Left ventricle myocardium inferior (tissue), 1 donor: ENCODE measurements at regions not wholly inside any gene's neighbourhood (a gene's known extent, or its start where the extent isn't known, plus 50 kb on each side); places are given as distances from the start of the nearest gene placed in this dataset.

Experiments used
- DNase-seq: peaks from one replicate; pipeline ENCODE4 v3.0.0-alpha.2; 2020
- H3K27ac ChIP-seq: fragments of 200-600 bp; replicated peaks from 2 replicates; pipeline ENCODE4 v1.8.0; 2021
- H3K27me3 ChIP-seq: fragments of 200-600 bp; 2 replicates; pipeline ENCODE4 v1.8.0; 2021; ENCODE audit warnings: low read depth
- H3K36me3 ChIP-seq: fragments of 200-600 bp; 2 replicates; pipeline ENCODE4 v1.8.0; 2021
- H3K4me1 ChIP-seq: fragments of 200-600 bp; 2 replicates; pipeline ENCODE4 v1.8.0; 2021
- H3K4me3 ChIP-seq: fragments of 200-600 bp; 2 replicates; pipeline ENCODE4 v1.8.0; 2021; ENCODE audit warnings: mild to moderate bottlenecking, moderate library complexity
- H3K9me3 ChIP-seq: fragments of 200-600 bp; replicated peaks from 2 replicates; pipeline ENCODE4 v1.8.0; 2021
- CTCF ChIP-seq: fragments of 200-600 bp; IDR thresholded peaks from 2 replicates; pipeline ENCODE4 v1.8.0; 2021; ENCODE audit warnings: antibody characterized with exemption, mild to moderate bottlenecking, borderline replicate concordance
- intact Hi-C: fragments of 100-400 bp; cut with micrococcal nuclease; formaldehyde crosslinking; loops from one replicate; pipeline ENCODE4 v1.11.0; 2022
- donor health status: DM: no; HTN: yes; CAD: no; lungs with severe emphysema.

DNA sequence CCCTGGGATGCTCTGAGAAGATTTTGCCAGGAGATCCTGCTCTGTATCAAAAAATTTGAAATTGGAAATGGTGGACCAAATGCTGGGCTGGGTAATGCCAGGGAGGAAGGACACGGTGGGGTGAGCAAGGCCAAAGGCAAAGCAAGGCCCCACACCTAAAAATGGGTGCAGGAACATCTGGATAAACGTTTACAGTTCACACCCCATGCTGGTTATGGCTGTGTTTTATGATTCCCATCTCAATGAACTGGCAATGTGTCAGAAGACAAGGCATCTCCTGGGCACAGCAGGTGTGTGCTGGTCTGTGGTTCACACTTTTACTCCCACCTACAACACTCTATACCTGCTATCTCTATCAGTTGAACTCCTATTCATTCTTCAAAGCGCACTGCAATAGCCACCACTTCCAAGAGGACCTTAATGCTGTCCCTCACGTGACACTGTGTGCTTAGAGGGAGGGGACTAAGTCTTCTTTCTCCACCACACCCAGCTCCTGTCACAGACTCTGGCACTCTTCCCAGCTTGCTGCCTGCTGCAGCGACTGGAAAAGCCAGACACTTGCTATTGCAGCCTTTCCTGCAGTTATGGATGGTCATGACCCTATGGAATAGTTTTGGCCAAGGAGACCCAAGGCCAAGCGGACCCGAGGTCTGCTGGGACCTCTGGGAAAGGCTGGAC lies 277.5 kb downstream of the CTTN start:
- H3K4me1 ChIP-seq = no peaks in the 10 kb centered on the region
- H3K9me3 ChIP-seq = no peaks in the 10 kb centered on the region
- TF ChIP-seq CTCF = no peak
- H3K4me3 ChIP-seq = no peak overlapping the region
- peaks cover 46% of the 10 kb centered on the region for H3K27me3 ChIP-seq
- H3K36me3 ChIP-seq = no peaks in the 10 kb centered on the region
- intact Hi-C loops = no loop called here
- H3K27ac ChIP-seq = no peak overlapping the region
- DNase-seq = no peak

DNA sequence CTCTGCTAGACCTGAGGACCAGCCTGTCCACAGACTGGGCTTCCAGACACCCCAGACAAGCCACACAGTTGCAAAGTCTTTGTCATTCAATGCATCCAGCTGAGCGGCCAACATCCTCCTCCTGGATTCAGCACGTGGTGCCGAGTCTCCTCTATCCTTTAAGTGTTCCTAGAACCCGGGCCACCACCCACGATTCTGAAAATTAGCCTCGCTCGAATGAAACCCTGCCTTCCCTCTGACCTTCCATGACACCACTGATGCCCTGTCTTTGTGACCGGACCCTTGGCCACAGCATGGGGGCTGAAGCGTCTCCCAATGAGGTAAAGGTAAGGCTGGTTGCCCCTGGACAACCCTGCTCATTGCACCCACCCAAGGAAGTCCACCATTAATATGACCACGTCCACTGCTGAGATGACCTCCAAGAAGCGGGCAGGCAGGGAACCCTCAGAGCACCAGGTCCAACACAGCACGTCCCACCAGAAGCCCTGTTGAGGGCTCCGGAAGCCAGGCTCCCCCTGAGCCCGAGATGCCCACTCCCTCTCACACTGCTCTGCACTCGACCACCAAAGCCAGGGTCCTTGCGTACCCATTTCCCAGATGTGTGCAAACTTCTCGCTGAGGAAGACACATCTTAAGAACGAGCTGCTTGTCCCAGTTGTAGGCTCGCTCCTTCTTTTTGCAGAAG lies 279.0 kb downstream of the CTTN start:
- no peak for TF ChIP-seq CTCF
- Histone ChIP-seq H3K9me3 (no peaks in the 10 kb centered on the region), H3K4me1 (no peaks in the 10 kb centered on the region), H3K27me3 (peaks cover 51% of the 10 kb centered on the region), H3K27ac (no peak overlapping the region), H3K4me3 (no peak overlapping the region), H3K36me3 (no peaks in the 10 kb centered on the region)
- intact Hi-C loops = no loop called here
- DNase-seq = no peak

GRCh38 chr11:70678931-70679900 lies 280.9 kb downstream of the CTTN start:
- no peak for DNase-seq
- H3K4me1 ChIP-seq = no peaks in the 10 kb centered on the region
- no peaks in the 10 kb centered on the region for H3K36me3 ChIP-seq
- intact Hi-C loops = no loop called here
- no peaks in the 10 kb centered on the region for H3K9me3 ChIP-seq
- H3K27me3 ChIP-seq = peaks cover 70% of the 10 kb centered on the region
- TF ChIP-seq CTCF = no peak
- no peak overlapping the region for H3K27ac ChIP-seq
- H3K4me3 ChIP-seq = no peak overlapping the region

DNA sequence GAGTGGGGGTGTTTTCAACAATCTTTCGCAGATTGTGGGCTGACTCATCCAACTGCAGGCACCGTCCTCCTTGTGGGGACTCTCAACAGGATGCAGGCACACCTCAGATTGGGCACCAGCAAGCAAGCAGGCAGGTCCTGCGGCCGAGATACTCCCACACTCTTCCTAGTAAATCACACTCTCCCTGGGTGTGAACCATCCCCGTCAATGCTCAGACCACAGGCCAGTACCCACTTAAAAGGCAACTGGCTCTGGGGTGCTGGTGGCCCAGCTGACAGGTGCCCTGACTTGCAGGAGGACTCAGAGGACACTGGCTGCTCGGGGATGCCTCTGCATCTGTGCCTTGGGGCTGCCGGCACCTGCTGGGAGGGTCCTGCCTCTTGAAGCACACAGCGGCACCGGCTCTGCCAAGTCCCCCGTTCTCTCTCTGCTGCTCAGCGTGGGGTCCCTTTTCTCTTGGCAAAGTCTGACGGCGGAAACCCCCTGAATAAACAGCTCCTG lies 282.5 kb downstream of the CTTN start:
- no peak for DNase-seq
- Histone ChIP-seq H3K9me3 (no peaks in the 10 kb centered on the region), H3K4me3 (no peak overlapping the region), H3K27me3 (peaks cover 81% of the 10 kb centered on the region), H3K27ac (no peak overlapping the region), H3K36me3 (no peaks in the 10 kb centered on the region), H3K4me1 (no peaks in the 10 kb centered on the region)
- no peak for TF ChIP-seq CTCF
- intact Hi-C loops = no loop called here

DNA sequence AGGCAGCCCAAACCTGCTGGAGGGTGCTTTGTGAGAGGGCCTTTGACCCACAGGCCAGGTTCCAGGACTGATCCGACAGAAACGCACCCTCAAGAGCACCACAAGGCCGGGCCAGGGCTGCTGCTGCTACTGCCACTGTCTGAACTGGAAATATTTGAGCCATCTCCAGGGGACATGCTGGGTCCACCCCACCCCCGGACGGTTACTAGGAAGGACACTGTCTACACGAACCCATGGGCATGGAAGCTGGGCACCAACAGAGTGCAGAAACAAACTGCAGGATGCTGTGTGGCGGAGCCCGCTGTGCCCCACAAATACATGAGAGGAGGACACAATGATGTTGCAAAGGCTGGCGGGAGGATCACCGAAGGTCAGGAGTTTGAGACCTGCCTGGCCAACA lies 283.7 kb downstream of the CTTN start:
- H3K27ac ChIP-seq = no peak overlapping the region
- no peak overlapping the region for H3K4me3 ChIP-seq
- H3K36me3 ChIP-seq = no peaks in the 10 kb centered on the region
- H3K4me1 ChIP-seq = no peaks in the 10 kb centered on the region
- intact Hi-C loops = no loop called here
- H3K27me3 ChIP-seq = peaks cover 73% of the 10 kb centered on the region
- no peaks in the 10 kb centered on the region for H3K9me3 ChIP-seq
- DNase-seq = no peak
- TF ChIP-seq CTCF = no peak
